OCI-LY7 (cell line): ENCODE measurements at regions not wholly inside any gene's neighbourhood (a gene's known extent, or its start where the extent isn't known, plus 50 kb on each side); places are given as distances from the start of the nearest gene placed in this dataset.

Experiments used
- EZH2phosphoT487 ChIP-seq: fragments of 200-600 bp; sonication (generic); IDR thresholded peaks from 2 replicates; pipeline ENCODE4 v1.6.1; 2018; ENCODE audit warnings: low read depth, borderline replicate concordance, mild to moderate bottlenecking, mixed run types, antibody characterized with exemption, low read length, moderate library complexity, mixed read lengths
- TF ChIP-seq, protein P1 (sequence below): fragments of 200-600 bp; sonication (generic); conservative IDR thresholded peaks from 2 replicates; pipeline ENCODE4 v1.5.1; 2014; ENCODE audit warnings: mild to moderate bottlenecking, antibody characterized with exemption, low read length, moderate library complexity, mixed read lengths

DNA sequence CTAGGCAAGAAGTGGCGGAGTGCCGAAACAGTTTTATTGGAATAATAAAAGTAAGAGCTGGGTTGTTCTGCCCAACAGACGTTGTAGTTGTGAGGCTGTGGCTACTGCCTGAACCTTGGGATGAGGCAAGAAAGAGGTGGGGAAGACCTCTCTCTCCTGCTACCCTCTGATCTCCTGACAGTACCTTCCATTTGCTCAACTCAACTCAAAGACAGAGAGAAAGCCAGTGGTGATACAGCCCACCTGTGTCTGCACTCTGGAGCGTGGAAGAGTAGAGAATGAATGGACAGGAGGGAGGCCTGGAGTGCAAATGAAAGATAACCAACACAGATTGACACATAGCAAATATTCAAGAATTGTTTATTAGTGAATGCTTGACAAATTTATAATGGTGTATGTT, 590.3 kb downstream of the NYAP2 start:
- TF ChIP-seq, protein P1, sequence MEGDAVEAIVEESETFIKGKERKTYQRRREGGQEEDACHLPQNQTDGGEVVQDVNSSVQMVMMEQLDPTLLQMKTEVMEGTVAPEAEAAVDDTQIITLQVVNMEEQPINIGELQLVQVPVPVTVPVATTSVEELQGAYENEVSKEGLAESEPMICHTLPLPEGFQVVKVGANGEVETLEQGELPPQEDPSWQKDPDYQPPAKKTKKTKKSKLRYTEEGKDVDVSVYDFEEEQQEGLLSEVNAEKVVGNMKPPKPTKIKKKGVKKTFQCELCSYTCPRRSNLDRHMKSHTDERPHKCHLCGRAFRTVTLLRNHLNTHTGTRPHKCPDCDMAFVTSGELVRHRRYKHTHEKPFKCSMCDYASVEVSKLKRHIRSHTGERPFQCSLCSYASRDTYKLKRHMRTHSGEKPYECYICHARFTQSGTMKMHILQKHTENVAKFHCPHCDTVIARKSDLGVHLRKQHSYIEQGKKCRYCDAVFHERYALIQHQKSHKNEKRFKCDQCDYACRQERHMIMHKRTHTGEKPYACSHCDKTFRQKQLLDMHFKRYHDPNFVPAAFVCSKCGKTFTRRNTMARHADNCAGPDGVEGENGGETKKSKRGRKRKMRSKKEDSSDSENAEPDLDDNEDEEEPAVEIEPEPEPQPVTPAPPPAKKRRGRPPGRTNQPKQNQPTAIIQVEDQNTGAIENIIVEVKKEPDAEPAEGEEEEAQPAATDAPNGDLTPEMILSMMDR: no peak
- TF ChIP-seq EZH2phosphoT487: no peak
